Stomach (tissue), 4 donors: ENCODE measurements at regions not wholly inside any gene's neighbourhood (a gene's known extent, or its start where the extent isn't known, plus 50 kb on each side); places are given as distances from the start of the nearest gene placed in this dataset.

ENCODE experiments used
- CTCF ChIP-seq, 7 experiments: fragments of 450-650 bp in 4 of 7; fragments of 200-600 bp in 3 of 7; sonication (generic) in 3 of 7; IDR thresholded peaks; one replicate each; pipeline ENCODE4 v1.5.1; 2016 to 2019; ENCODE audit warnings: antibody characterized with exemption in 7 of 7, control low read depth in 2 of 7, mild to moderate bottlenecking in 1 of 7
- EP300 ChIP-seq: sonication (generic); formaldehyde crosslinking; IDR thresholded peaks from one replicate; pipeline ENCODE4 v1.6.1; 2017; ENCODE audit warnings: antibody characterized with exemption
- POLR2A ChIP-seq, 4 donors: fragments of 450-650 bp; IDR thresholded peaks; one replicate each; pipeline ENCODE4 v1.6.1; 2016; ENCODE audit warnings: antibody characterized with exemption in 4 of 4, control low read depth in 2 of 4, mild to moderate bottlenecking in 1 of 4, moderate library complexity in 1 of 4
- POLR2AphosphoS5 ChIP-seq, 3 donors: sonication (generic); formaldehyde crosslinking; IDR thresholded peaks; one replicate each; pipeline ENCODE4 v1.6.1; 2016; ENCODE audit warnings: antibody characterized with exemption in 3 of 3

DNA sequence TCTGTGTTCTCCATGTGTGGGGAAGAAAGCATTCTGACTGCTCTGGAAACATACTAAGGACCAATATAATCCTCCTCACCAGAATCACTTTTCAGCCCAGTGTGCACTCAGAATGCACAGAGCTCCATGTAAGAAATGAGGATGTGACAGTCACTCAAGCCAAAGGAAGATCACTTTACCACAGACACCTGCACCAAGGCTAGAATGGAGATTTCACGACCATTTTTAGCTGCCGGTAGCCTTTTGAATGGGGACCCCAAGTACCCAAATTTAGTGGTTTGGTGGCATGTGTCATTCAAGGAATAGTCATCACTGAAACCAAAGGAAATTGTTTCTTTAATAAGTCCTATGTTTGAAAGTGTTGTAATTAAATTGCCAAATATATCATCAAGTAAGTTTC, 613.2 kb upstream of the ACVR2A start:
- TF ChIP-seq CTCF (IDR thresholded peaks at IDR 0.05) (no peak), POLR2A (IDR thresholded peaks at IDR 0.05) (no peak), POLR2AphosphoS5 (IDR thresholded peaks at IDR 0.05) (no peak), EP300 (no peak)
